SK-N-SH treated with all-trans-retinoic acid at 6 μM for 48 hours (cell line): ENCODE measurements at regions not wholly inside any gene's neighbourhood (a gene's known extent, or its start where the extent isn't known, plus 50 kb on each side); places are given as distances from the start of the nearest gene placed in this dataset.

Source experiments
- ARNTL ChIP-seq: fragments of 450-650 bp; formaldehyde crosslinking; IDR thresholded peaks from 2 replicates; pipeline ENCODE4 v1.5.0; 2020; ENCODE audit warnings: low read depth, mild to moderate bottlenecking, moderate library complexity, borderline replicate concordance
- CREB5 ChIP-seq: fragments of 250-450 bp; sonication (Bioruptor Pico); IDR thresholded peaks from 2 replicates; pipeline ENCODE4 v1.5.1; 2020; ENCODE audit warnings: low read depth, mild to moderate bottlenecking, moderate library complexity
- SNAI2 ChIP-seq: fragments of 250-450 bp; sonication (Bioruptor Pico); IDR thresholded peaks from 2 replicates; pipeline ENCODE4 v1.5.0; 2020; ENCODE audit warnings: mild to moderate bottlenecking, moderate library complexity

GRCh38 chr7:19378345-19378714, 233.1 kb upstream of the FERD3L start:
- TF ChIP-seq ARNTL = no peak
- TF ChIP-seq CREB5 (CRISPR knock-in tag) = no peak
- no peak for TF ChIP-seq SNAI2 (CRISPR knock-in tag)
